DND-41 (cell line): ENCODE measurements at regions not wholly inside any gene's neighbourhood (a gene's known extent, or its start where the extent isn't known, plus 50 kb on each side); places are given as distances from the start of the nearest gene placed in this dataset.

ENCODE experiments used
- ATAC-seq: fragments of 200-7000 bp; cut with Tn5 transposase; 3 replicates; pipeline ENCODE4 v1.9.1; 2021; ENCODE audit warnings: low read depth; ENCODE audit not compliant: insufficient read depth
- DNase-seq: peaks from one replicate; pipeline ENCODE4 v3.0.0-alpha.2; 2020
- H2AFZ ChIP-seq: 2 replicates; pipeline ENCODE4 v1.6.0; 2012; ENCODE audit warnings: low read depth, low read length
- H3K27ac ChIP-seq: 2 replicates; pipeline ENCODE4 v1.5.1; 2012; ENCODE audit warnings: low read length, inconsistent platforms
- H3K27me3 ChIP-seq: fragments of 200-600 bp; sonication (generic); 2 replicates; pipeline ENCODE4 v1.6.0; 2012; ENCODE audit warnings: low read length, mild to moderate bottlenecking, inconsistent platforms; ENCODE audit not compliant: insufficient read depth, poor library complexity
- H3K36me3 ChIP-seq: 2 replicates; pipeline ENCODE4 v1.5.1; 2012; ENCODE audit warnings: low read length, inconsistent platforms; ENCODE audit not compliant: insufficient read depth
- H3K4me1 ChIP-seq: 2 replicates; pipeline ENCODE4 v1.5.1; 2012; ENCODE audit warnings: mild to moderate bottlenecking, low read length; ENCODE audit not compliant: insufficient read depth
- H3K4me2 ChIP-seq: 2 replicates; pipeline ENCODE4 v1.6.0; 2012; ENCODE audit warnings: mild to moderate bottlenecking, moderate library complexity, low read length, inconsistent platforms; ENCODE audit not compliant: insufficient read depth
- H3K4me3 ChIP-seq, 2 experiments: fragments of 200-600 bp in 1 of 2; shearing (Covaris generic) in 1 of 2; 2 replicates each; pipeline ENCODE4 v1.5.1; 2012 to 2016; ENCODE audit warnings: inconsistent platforms in 2 of 2, low read length in 2 of 2, mild to moderate bottlenecking in 2 of 2, low read depth in 1 of 2, moderate library complexity in 1 of 2
- H3K79me2 ChIP-seq: 2 replicates; pipeline ENCODE4 v1.6.0; 2012; ENCODE audit warnings: low read length, inconsistent platforms; ENCODE audit not compliant: insufficient read depth
- H3K9ac ChIP-seq: 2 replicates; pipeline ENCODE4 v1.6.0; 2012; ENCODE audit warnings: low read depth, mild to moderate bottlenecking, inconsistent platforms, low read length, moderate library complexity
- H3K9me3 ChIP-seq: 2 replicates; pipeline ENCODE4 v1.5.1; 2012; ENCODE audit warnings: low read length, moderate library complexity, mild to moderate bottlenecking, inconsistent platforms; ENCODE audit not compliant: insufficient read depth, severe bottlenecking
- H4K20me1 ChIP-seq: 2 replicates; pipeline ENCODE4 v1.6.0; 2012; ENCODE audit warnings: low read length; ENCODE audit not compliant: insufficient read depth
- CTCF ChIP-seq: IDR thresholded peaks from 2 replicates; pipeline ENCODE4 v1.5.1; 2012; ENCODE audit warnings: borderline replicate concordance, low read length, moderate library complexity, mild to moderate bottlenecking; ENCODE audit not compliant: poor library complexity, severe bottlenecking; ENCODE audit errors: extremely low read depth
- EZH2 ChIP-seq: IDR thresholded peaks from 3 replicates; pipeline ENCODE4 v1.6.1; 2012; ENCODE audit warnings: borderline replicate concordance, low read depth, mild to moderate bottlenecking, moderate library complexity, low read length, inconsistent platforms; ENCODE audit not compliant: severe bottlenecking

- no peaks in the 10 kb centered on the region for H3K79me2 ChIP-seq
- H3K4me2 ChIP-seq, result no peak overlapping the region
- H3K4me3 ChIP-seq, result no peak overlapping the region
- no peak overlapping the region for H3K27ac ChIP-seq
- no peaks in the 10 kb centered on the region for H4K20me1 ChIP-seq
- no peaks in the 10 kb centered on the region for H3K4me1 ChIP-seq
- no peaks in the 10 kb centered on the region for H3K27me3 ChIP-seq
- no peak for TF ChIP-seq CTCF
- no peaks in the 10 kb centered on the region for H3K9me3 ChIP-seq
- H3K36me3 ChIP-seq, result no peaks in the 10 kb centered on the region
- no peak overlapping the region for H2AFZ ChIP-seq
- no peak overlapping the region for H3K9ac ChIP-seq
- DNase-seq, result no peak
- ATAC-seq, result no peak
Measured at GRCh38 chr13:60933638-60934037, 482.0 kb downstream of the PCDH20 start.

GRCh38 chr13:60931858-60932546, 483.6 kb downstream of the PCDH20 start:
- Histone ChIP-seq H2AFZ (no peak overlapping the region), H3K27ac (no peak overlapping the region), H4K20me1 (no peaks in the 10 kb centered on the region), H3K4me2 (no peak overlapping the region), H3K79me2 (no peaks in the 10 kb centered on the region), H3K4me3 (no peak overlapping the region), H3K36me3 (no peaks in the 10 kb centered on the region), H3K9ac (no peak overlapping the region), H3K27me3 (no peaks in the 10 kb centered on the region), H3K4me1 (no peaks in the 10 kb centered on the region), H3K9me3 (no peaks in the 10 kb centered on the region)
- ATAC-seq (no peak), DNase-seq (no peak)
- no peak for TF ChIP-seq CTCF

GRCh38 chr13:60925686-60926085, 490.0 kb downstream of the PCDH20 start:
- no peak for ATAC-seq

More at GRCh38 chr13:60925686-60926085, 490.0 kb downstream of the PCDH20 start:
- H3K4me3 ChIP-seq, result no peak overlapping the region
- H4K20me1 ChIP-seq, result no peaks in the 10 kb centered on the region
- no peaks in the 10 kb centered on the region for H3K9me3 ChIP-seq
- H3K27ac ChIP-seq, result no peak overlapping the region
- H3K27me3 ChIP-seq, result no peaks in the 10 kb centered on the region
- H3K4me2 ChIP-seq, result no peak overlapping the region
- no peaks in the 10 kb centered on the region for H3K4me1 ChIP-seq
- H2AFZ ChIP-seq, result no peak overlapping the region
- TF ChIP-seq CTCF (no peak), EZH2 (no peak)
- no peaks in the 10 kb centered on the region for H3K79me2 ChIP-seq
- no peak for DNase-seq
- H3K9ac ChIP-seq, result no peak overlapping the region
- no peaks in the 10 kb centered on the region for H3K36me3 ChIP-seq
